Astrocyte (in vitro differentiated cells and primary cell): ENCODE measurements at regions not wholly inside any gene's neighbourhood (a gene's known extent, or its start where the extent isn't known, plus 50 kb on each side); places are given as distances from the start of the nearest gene placed in this dataset.

Experiments
- CTCF ChIP-seq: IDR thresholded peaks from 2 replicates; pipeline ENCODE4 v1.5.1; 2011; ENCODE audit warnings: low read depth, mild to moderate bottlenecking, inconsistent platforms, low read length, moderate library complexity; ENCODE audit not compliant: insufficient read depth
- EZH2 ChIP-seq: IDR thresholded peaks from 2 replicates; pipeline ENCODE4 v1.6.1; 2012; ENCODE audit warnings: mild to moderate bottlenecking, low read length, inconsistent platforms; ENCODE audit not compliant: insufficient read depth

- TF ChIP-seq CTCF (no peak), EZH2 (no peak)
These were observed 146.1 kb downstream of the MTX2 start for GRCh38 chr2:176415174-176415895.
